Transverse colon (tissue), 4 donors: ENCODE measurements at regions not wholly inside any gene's neighbourhood (a gene's known extent, or its start where the extent isn't known, plus 50 kb on each side); places are given as distances from the start of the nearest gene placed in this dataset.

Source experiments
- EP300 ChIP-seq: sonication (generic); formaldehyde crosslinking; IDR thresholded peaks from one replicate; pipeline ENCODE4 v1.6.1; 2017; ENCODE audit warnings: antibody characterized with exemption, low read depth
- POLR2A ChIP-seq: fragments of 450-650 bp; IDR thresholded peaks from one replicate; pipeline ENCODE4 v1.6.1; 2016; ENCODE audit warnings: antibody characterized with exemption, mild to moderate bottlenecking, moderate library complexity
- POLR2AphosphoS5 ChIP-seq, 3 donors: sonication (generic); formaldehyde crosslinking; IDR thresholded peaks; one replicate each; pipeline ENCODE4 v1.6.1; 2016; ENCODE audit warnings: antibody characterized with exemption in 3 of 3
- TF ChIP-seq, protein P1 (sequence below), 5 experiments: fragments of 200-600 bp in 3 of 5; fragments of 450-650 bp in 2 of 5; sonication (generic) in 3 of 5; IDR thresholded peaks; 1 replicate in 2 of 5; 2 replicates in 3 of 5; pipeline ENCODE4 v1.5.1; 2016 to 2017; ENCODE audit warnings: antibody characterized with exemption in 5 of 5, inconsistent platforms in 3 of 5, mild to moderate bottlenecking in 2 of 5, moderate library complexity in 1 of 5

DNA sequence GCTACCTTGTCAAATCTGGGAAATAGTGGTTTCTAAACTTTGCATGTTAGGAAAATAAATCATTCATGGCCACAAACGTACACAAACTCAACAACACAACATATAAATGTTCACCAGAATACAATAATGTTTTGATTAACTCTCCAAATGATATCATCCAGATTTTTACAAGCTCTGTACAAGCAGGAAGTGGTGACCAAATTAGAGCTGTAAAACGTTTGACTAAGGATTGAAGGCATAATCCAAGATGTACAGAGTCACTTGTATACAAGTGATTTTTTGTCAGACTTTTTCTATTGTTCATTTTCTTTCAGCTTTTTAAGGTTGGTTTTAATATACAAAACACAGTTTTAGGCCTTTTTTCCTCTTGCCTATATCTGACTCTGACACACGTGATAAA is 748.4 kb upstream of the GRM7 start:
- TF ChIP-seq, protein P1, sequence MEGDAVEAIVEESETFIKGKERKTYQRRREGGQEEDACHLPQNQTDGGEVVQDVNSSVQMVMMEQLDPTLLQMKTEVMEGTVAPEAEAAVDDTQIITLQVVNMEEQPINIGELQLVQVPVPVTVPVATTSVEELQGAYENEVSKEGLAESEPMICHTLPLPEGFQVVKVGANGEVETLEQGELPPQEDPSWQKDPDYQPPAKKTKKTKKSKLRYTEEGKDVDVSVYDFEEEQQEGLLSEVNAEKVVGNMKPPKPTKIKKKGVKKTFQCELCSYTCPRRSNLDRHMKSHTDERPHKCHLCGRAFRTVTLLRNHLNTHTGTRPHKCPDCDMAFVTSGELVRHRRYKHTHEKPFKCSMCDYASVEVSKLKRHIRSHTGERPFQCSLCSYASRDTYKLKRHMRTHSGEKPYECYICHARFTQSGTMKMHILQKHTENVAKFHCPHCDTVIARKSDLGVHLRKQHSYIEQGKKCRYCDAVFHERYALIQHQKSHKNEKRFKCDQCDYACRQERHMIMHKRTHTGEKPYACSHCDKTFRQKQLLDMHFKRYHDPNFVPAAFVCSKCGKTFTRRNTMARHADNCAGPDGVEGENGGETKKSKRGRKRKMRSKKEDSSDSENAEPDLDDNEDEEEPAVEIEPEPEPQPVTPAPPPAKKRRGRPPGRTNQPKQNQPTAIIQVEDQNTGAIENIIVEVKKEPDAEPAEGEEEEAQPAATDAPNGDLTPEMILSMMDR (IDR thresholded peaks at IDR 0.05): no peak
- TF ChIP-seq POLR2A: no peak
- no peak for TF ChIP-seq POLR2AphosphoS5 (IDR thresholded peaks at IDR 0.05)
- TF ChIP-seq EP300: no peak
